Right cardiac atrium (tissue), 5 donors: ENCODE measurements at regions not wholly inside any gene's neighbourhood (a gene's known extent, or its start where the extent isn't known, plus 50 kb on each side); places are given as distances from the start of the nearest gene placed in this dataset.

ENCODE experiments used
- ATAC-seq, 2 donors: fragments of 200-7000 bp; cut with Tn5 transposase; one replicate each; pipeline versions ENCODE4 v1.8.0 to v1.9.1; 2020; ENCODE audit warnings: moderate library complexity in 2 of 2, mild to moderate bottlenecking in 1 of 2
- DNase-seq, 3 donors: peaks; one replicate each; pipeline ENCODE4 v3.0.0-alpha.2; 2020
- H3K27ac ChIP-seq: one replicate; pipeline ENCODE4 v1.5.1; 2013; ENCODE audit warnings: mild to moderate bottlenecking, low read length, control low read depth, moderate library complexity
- H3K27me3 ChIP-seq: one replicate; pipeline ENCODE4 v1.6.1; 2013; ENCODE audit not compliant: control insufficient read depth, insufficient read depth
- H3K4me1 ChIP-seq: one replicate; pipeline ENCODE4 v1.6.1; 2013; ENCODE audit warnings: low read length; ENCODE audit not compliant: control insufficient read depth, insufficient read depth
- H3K4me3 ChIP-seq: one replicate; pipeline ENCODE4 v1.5.1; 2013; ENCODE audit warnings: low read length, control low read depth
- H3K9me3 ChIP-seq: one replicate; pipeline ENCODE4 v1.6.1; 2013; ENCODE audit warnings: low read length; ENCODE audit not compliant: control insufficient read depth
- WGBS: extraction: QIAGEN DNeasy Blood & Tissue Kit; methylation state at CpG from one replicate; pipeline ENCODE4 v1.1.7; 2013; 5-methylcytosine and 5-hydroxymethylcytosine counted together
- intact Hi-C, 4 donors: fragments of 100-400 bp; cut with DNase I; formaldehyde crosslinking; loops; one replicate each; pipeline versions ENCODE4 v1.11.0 to v1.14.0; 2022 to 2023
- donor health status: healthy with polysubstance abuse.
- donor health status: DM: no; HTN: yes; CAD: no.
- donor health status: DM: no; HTN: no; CAD: no.
- donor health status: DM: no; HTN: yes; CAD: no; lungs with severe emphysema.
- donor health status: DM: yes; HTN: yes; CAD: no.

DNA sequence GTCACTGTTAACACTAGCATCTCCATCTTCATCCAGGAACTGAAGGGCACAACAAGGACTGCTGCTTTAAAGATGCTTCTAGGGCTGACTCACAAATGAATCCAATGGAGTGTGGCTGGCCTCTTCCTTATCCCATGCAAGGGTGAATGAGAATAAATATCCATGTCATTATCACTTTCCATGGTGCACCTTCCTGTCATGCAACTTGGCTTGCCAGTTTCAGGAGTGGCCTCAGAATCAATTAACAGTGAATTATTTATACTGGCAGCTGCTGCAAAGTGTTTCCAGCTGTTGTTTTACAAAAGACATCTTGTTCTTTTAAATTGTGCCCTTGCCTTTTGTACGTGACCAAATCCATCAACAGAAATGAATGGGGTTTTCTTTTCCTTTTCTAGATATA lies 499.3 kb upstream of the TMEM132C start:
- no peak overlapping the region for H3K4me3 ChIP-seq
- DNase-seq (no peak), ATAC-seq (no peak)
- no peaks in the 10 kb centered on the region for H3K4me1 ChIP-seq
- WGBS, result 23% methylated on average over 1 of the region's 1 CpG
- H3K9me3 ChIP-seq, result no peaks in the 10 kb centered on the region
- no peak overlapping the region for H3K27ac ChIP-seq
- H3K27me3 ChIP-seq, result no peaks in the 10 kb centered on the region
- intact Hi-C loops, result no loop called here

DNA sequence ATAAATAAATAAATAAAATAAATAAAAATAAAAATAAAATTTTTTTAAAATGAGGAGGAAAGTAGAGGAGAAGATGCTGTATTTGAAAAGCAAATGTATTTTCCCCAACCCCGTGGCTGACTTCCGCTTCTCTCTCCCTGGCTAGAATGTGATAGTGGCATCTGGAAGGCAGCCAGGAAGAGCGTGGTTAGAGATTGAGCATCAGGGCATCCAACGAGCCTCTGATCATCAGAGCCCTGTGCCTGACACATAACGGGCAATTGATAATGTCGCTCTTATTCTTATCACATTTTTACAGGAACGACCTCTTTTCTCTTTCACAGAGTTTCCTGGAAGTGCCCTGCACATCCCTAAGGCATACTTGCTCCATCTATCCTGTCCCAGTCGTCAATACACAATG lies 496.9 kb upstream of the TMEM132C start:
- DNase-seq, result no peak
- Histone ChIP-seq H3K9me3 (no peaks in the 10 kb centered on the region), H3K27me3 (no peaks in the 10 kb centered on the region), H3K4me1 (no peaks in the 10 kb centered on the region), H3K4me3 (no peak overlapping the region), H3K27ac (no peak overlapping the region)
- ATAC-seq, result no peak
- intact Hi-C loops, result no loop called here
- 32% methylated on average over 8 of the region's 8 CpGs for WGBS

DNA sequence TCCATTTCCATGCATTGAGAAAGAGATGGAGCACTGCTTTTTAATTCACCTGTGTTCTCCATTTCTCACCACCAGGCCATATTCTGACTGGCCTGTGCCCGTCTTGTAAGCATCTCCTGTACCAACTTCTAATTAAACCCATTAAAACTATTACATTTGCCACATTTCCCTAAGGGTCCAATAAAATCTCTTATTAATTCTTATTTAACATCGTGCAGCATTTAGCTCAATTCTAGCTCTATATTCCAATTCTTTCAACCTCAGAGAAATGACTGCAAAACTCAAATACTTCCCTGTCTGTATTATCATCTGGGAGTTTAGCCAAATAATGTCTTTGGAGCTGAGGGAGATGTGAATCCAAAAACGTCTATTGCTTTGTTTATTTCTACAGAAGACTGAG lies 495.4 kb upstream of the TMEM132C start:
- H3K27ac ChIP-seq, result no peak overlapping the region
- H3K27me3 ChIP-seq, result no peaks in the 10 kb centered on the region
- WGBS, result 38% methylated on average over 3 of the region's 3 CpGs
- H3K4me1 ChIP-seq, result no peaks in the 10 kb centered on the region
- no peaks in the 10 kb centered on the region for H3K9me3 ChIP-seq
- intact Hi-C loops, result no loop called here
- ATAC-seq (no peak), DNase-seq (no peak)
- no peak overlapping the region for H3K4me3 ChIP-seq

DNA sequence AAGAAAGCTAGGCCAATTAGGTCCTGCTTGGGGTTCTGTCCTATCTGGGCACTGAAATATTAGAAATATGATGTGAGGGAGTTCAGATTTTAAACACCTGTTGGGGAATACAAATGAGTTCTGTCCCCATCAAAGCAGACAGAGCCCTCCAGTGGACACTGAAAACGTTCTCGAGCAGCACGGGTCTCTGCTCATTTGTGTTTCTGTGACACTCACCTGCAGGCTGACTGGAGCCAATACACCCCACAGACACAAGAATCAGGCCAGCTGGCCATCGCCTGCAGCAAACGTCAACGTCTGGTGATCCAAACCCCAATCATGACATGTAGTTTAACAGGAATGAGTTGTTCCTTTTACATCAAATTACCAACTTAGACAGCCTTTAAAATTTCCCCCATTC lies 493.4 kb upstream of the TMEM132C start:
- H3K9me3 ChIP-seq, result no peaks in the 10 kb centered on the region
- no peaks in the 10 kb centered on the region for H3K27me3 ChIP-seq
- H3K4me1 ChIP-seq, result no peaks in the 10 kb centered on the region
- no peak overlapping the region for H3K27ac ChIP-seq
- intact Hi-C loops, result no loop called here
- WGBS, result 43% methylated on average over 6 of the region's 6 CpGs
- ATAC-seq (no peak), DNase-seq (no peak)
- H3K4me3 ChIP-seq, result no peak overlapping the region

DNA sequence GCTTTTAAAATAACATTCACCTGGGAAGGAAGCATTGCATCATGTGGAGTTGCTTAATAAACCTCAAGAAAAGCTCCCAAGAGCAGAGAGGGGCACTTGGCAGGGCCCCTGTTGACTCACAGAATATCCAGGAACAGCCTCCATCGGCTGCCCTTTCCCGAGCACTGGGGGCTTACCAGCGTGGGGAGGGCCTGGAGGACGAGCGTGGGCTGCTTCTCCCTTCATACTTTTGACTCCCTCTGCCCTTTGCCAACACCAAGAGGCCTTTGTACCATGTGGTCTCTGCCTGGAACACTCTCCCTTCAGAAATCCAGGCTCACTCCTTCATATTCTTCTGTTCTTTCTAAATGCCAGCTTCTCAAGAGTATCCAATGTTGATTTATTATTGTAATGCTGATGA lies 492.1 kb upstream of the TMEM132C start:
- 56% methylated on average over 5 of the region's 5 CpGs for WGBS
- H3K4me1 ChIP-seq, result no peaks in the 10 kb centered on the region
- H3K27ac ChIP-seq, result no peak overlapping the region
- intact Hi-C loops, result no loop called here
- no peak for ATAC-seq
- H3K27me3 ChIP-seq, result no peaks in the 10 kb centered on the region
- DNase-seq, result no peak
- no peak overlapping the region for H3K4me3 ChIP-seq
- H3K9me3 ChIP-seq, result no peaks in the 10 kb centered on the region

DNA sequence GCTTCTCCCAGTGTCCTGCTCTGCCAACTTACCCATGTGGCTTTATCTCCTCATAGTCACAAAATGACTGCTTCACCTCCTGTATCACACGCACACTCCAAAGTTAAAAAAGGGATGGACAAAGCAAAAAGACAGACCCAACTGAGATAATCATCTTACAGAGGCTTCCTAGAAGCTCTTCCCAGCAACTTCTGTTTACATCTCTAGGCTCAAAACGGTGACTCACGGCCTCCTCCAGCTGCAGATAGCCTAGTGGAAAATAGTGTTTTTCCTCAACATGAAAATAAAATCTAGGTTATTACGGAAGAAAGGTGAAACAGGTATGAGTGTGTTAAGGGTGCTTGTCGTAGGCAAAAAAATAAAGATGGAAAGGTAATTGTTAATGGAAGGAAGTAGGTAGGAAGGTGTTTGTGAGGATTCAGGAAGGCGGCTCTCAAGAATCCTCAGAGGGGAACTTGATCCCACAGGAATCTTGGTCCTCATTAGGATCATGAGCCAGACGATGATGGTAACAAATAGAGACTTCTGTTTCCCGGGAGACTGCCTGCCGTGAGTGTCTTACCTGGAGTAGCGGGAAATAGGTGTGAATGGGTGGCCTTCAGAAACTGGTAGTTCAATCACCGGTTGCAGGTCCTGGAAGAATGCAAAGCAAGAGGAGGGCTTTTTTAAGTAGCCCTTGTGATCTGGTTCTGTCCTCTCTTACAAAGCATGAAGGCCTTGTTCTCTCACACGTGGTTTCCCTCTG lies 487.5 kb upstream of the TMEM132C start:
- ATAC-seq (no peak), DNase-seq (no peak)
- WGBS, result 74% methylated on average over 12 of the region's 12 CpGs
- no peaks in the 10 kb centered on the region for H3K4me1 ChIP-seq
- no peak overlapping the region for H3K27ac ChIP-seq
- intact Hi-C loops, result no loop called here
- no peak overlapping the region for H3K4me3 ChIP-seq
- H3K27me3 ChIP-seq, result no peaks in the 10 kb centered on the region
- H3K9me3 ChIP-seq, result no peaks in the 10 kb centered on the region

DNA sequence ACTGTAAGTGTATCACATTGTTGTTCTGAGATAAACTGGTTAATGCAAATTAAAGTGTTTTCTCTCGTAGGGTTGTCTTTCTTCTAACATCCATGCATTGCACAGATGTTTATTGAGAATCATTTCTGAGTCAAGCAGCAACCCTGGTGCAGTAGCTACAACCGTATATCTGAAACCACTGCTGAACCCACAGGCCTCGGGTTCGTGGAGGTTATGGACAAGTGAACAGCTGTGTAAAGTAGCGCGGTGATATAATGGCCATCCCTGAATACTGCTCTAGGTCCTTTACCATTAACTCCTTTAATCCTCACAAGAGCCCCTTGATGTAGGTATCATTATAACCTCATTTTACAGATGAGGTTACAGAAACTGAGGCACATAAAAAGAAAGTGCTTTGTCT lies 486.1 kb upstream of the TMEM132C start:
- ATAC-seq (no peak), DNase-seq (no peak)
- H3K4me1 ChIP-seq, result peaks cover 4% of the 10 kb centered on the region
- no peaks in the 10 kb centered on the region for H3K27me3 ChIP-seq
- H3K9me3 ChIP-seq, result no peaks in the 10 kb centered on the region
- 54% methylated on average over 6 of the region's 6 CpGs for WGBS
- H3K27ac ChIP-seq, result no peak overlapping the region
- intact Hi-C loops, result no loop called here
- H3K4me3 ChIP-seq, result no peak overlapping the region

DNA sequence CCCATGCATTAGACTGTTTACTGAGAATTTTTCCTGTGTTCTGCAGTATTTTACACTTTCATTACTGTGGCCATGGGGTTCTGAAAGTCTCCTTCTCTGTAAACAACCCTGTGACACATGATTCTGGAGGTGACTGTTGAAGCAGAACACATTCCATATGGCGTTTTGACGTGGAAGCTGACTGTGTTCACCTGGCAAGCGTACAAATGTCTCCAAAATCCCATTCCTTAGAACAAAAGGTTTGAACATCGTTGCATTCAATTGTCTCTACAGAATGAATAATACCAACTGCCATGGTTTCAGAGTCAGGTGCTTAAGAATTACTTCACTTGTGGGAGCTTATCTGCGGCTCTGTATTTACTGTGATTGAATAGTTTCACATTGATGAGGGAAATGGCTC lies 485.6 kb upstream of the TMEM132C start:
- Histone ChIP-seq H3K4me1 (peaks cover 4% of the 10 kb centered on the region), H3K4me3 (no peak overlapping the region), H3K9me3 (no peaks in the 10 kb centered on the region), H3K27me3 (no peaks in the 10 kb centered on the region), H3K27ac (no peak overlapping the region)
- no peak for DNase-seq
- WGBS, result 74% methylated on average over 5 of the region's 5 CpGs
- intact Hi-C loops, result no loop called here
- no peak for ATAC-seq

DNA sequence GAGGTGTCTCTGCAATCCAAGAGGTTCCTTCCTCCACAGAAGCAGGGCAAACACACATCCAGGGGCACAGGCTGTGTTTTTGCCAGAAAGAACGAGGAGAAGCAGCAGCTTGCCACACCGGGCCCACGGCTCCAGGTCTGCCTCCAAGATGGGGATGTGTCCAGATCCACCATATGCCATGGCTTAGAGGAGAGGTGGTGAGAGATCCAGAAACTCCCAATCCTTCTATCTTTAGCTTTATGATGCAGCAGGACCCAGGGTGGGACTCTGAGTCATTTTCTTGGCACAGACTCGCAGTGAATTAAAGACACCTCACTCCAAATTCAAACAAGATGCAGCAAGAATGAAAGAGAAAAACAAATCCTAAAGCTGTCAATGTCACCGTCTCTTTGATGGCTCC lies 481.4 kb upstream of the TMEM132C start:
- intact Hi-C loops, result no loop called here
- peak in 1 of 3 donors; percentile 24 for DNase-seq
- WGBS, result 40% methylated on average over 5 of the region's 5 CpGs

DNA sequence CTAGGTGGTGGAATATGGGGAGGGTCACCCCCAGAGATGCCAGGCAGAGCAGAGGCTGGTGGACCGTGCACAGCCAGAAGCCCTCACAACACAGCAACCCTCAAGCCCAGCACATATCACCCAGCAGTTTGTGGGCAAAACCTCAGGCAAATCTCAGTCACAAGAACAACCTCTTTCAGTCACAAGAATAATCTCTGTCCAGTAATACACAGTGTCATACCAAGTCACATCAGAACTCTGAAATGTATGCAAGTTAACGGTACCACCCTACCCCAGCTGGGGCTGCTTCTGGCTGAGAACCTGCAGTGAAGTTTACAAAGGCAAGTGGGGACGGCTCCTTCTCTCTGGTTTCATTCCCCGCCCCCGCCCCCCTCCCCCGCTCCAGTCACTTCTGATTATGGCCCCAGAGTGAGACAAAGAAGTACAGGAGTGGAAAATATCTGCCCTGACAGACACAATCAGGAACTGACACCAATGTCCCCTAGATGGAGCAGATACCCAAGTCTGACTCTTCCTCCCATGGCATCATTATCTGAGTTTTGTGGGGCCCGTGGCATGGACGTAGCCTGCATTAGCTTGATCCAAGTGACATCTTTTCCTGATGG lies 480.9 kb upstream of the TMEM132C start:
- DNase-seq, result peak in 1 of 3 donors; percentile 37
- Histone ChIP-seq H3K9me3 (no peaks in the 10 kb centered on the region), H3K4me3 (no peak overlapping the region), H3K27me3 (no peaks in the 10 kb centered on the region), H3K4me1 (peaks cover 4% of the 10 kb centered on the region), H3K27ac (no peak overlapping the region)
- ATAC-seq, result no peak
- 45% methylated on average over 8 of the region's 8 CpGs for WGBS
- intact Hi-C loops, result no loop called here

More for the DNA sequence above, 481.4 kb upstream of the TMEM132C start:
- Histone ChIP-seq H3K4me1 (peaks cover 4% of the 10 kb centered on the region), H3K27me3 (no peaks in the 10 kb centered on the region), H3K4me3 (no peak overlapping the region), H3K27ac (no peak overlapping the region), H3K9me3 (no peaks in the 10 kb centered on the region)
- ATAC-seq, result peak; percentile 57 to 68

DNA sequence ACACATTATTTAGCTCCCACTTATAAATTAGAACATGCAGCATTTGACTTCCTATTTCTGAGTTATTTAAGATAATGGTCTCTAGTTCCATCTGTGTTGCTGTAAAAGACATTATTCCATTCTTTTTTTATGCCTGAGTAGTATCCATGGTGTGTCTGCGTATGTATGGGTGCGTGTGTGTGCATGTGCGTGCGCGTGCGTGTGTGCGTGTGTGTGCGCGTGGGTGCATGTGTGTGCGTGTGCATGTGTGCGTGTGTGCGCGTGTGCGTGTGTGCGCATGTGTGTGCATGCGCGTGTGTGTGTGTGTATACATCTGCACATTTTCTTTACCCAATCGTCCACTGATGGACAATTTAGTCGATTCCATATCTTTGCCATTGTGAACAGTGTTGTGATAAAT lies 479.4 kb upstream of the TMEM132C start:
- no peaks in the 10 kb centered on the region for H3K27me3 ChIP-seq
- intact Hi-C loops, result no loop called here
- H3K4me1 ChIP-seq, result peaks cover 4% of the 10 kb centered on the region
- ATAC-seq (no peak), DNase-seq (no peak)
- no peaks in the 10 kb centered on the region for H3K9me3 ChIP-seq
- H3K4me3 ChIP-seq, result no peak overlapping the region
- H3K27ac ChIP-seq, result no peak overlapping the region
- WGBS, result 87% methylated on average over 19 of the region's 19 CpGs

DNA sequence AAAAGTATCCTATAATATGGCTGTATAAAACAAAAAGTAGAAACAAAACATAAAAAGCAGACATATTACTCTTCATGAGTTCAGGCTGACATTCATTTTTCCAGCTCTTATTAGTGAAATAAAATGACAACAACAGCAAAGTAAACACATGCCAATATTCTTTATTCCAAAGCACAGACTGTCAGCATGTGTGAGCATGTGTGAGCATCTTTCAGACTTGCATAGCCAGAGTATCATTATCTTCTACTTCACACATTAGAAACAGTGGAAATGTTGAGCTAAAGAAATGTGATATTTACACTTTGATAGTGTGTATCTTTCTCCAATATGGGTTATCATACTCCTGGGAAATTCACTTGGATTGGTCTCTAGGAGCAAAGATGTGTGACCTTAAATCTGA lies 476.6 kb upstream of the TMEM132C start:
- Histone ChIP-seq H3K9me3 (no peaks in the 10 kb centered on the region), H3K4me3 (no peak overlapping the region), H3K27me3 (no peaks in the 10 kb centered on the region), H3K4me1 (peaks cover 2% of the 10 kb centered on the region), H3K27ac (no peak overlapping the region)
- intact Hi-C loops, result no loop called here
- ATAC-seq (no peak), DNase-seq (no peak)
